ENCODE measurements at regions not wholly inside any gene's neighbourhood (a gene's known extent, or its start where the extent isn't known, plus 50 kb on each side); places are given as distances from the start of the nearest gene placed in this dataset.
"Not testable (repeated sequence)": the region's sequence is repeated elsewhere in the genome, so short reads cannot be mapped to it uniquely, and the experiment has no call there.

GRCh38 chr10:27344568-27345454 lies 104.2 kb upstream of the ACBD5 start (continued):
- TF ChIP-seq, protein P1, sequence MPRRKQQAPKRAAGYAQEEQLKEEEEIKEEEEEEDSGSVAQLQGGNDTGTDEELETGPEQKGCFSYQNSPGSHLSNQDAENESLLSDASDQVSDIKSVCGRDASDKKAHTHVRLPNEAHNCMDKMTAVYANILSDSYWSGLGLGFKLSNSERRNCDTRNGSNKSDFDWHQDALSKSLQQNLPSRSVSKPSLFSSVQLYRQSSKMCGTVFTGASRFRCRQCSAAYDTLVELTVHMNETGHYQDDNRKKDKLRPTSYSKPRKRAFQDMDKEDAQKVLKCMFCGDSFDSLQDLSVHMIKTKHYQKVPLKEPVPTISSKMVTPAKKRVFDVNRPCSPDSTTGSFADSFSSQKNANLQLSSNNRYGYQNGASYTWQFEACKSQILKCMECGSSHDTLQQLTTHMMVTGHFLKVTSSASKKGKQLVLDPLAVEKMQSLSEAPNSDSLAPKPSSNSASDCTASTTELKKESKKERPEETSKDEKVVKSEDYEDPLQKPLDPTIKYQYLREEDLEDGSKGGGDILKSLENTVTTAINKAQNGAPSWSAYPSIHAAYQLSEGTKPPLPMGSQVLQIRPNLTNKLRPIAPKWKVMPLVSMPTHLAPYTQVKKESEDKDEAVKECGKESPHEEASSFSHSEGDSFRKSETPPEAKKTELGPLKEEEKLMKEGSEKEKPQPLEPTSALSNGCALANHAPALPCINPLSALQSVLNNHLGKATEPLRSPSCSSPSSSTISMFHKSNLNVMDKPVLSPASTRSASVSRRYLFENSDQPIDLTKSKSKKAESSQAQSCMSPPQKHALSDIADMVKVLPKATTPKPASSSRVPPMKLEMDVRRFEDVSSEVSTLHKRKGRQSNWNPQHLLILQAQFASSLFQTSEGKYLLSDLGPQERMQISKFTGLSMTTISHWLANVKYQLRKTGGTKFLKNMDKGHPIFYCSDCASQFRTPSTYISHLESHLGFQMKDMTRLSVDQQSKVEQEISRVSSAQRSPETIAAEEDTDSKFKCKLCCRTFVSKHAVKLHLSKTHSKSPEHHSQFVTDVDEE (CRISPR knock-in tag; IDR thresholded peaks at IDR 0.05), result no peak
- TF ChIP-seq TCF4 (CRISPR knock-in tag; IDR thresholded peaks at IDR 0.05; ENCODE audit: borderline replicate concordance), result no peak
- no peak for TF ChIP-seq CSDC2 (CRISPR knock-in tag; IDR thresholded peaks at IDR 0.05)
- TF ChIP-seq GLIS3 (CRISPR knock-in tag; IDR thresholded peaks at IDR 0.05), result no peak
- TF ChIP-seq, protein P2, sequence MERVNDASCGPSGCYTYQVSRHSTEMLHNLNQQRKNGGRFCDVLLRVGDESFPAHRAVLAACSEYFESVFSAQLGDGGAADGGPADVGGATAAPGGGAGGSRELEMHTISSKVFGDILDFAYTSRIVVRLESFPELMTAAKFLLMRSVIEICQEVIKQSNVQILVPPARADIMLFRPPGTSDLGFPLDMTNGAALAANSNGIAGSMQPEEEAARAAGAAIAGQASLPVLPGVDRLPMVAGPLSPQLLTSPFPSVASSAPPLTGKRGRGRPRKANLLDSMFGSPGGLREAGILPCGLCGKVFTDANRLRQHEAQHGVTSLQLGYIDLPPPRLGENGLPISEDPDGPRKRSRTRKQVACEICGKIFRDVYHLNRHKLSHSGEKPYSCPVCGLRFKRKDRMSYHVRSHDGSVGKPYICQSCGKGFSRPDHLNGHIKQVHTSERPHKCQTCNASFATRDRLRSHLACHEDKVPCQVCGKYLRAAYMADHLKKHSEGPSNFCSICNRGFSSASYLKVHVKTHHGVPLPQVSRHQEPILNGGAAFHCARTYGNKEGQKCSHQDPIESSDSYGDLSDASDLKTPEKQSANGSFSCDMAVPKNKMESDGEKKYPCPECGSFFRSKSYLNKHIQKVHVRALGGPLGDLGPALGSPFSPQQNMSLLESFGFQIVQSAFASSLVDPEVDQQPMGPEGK (CRISPR knock-in tag; IDR thresholded peaks at IDR 0.05; ENCODE audit: borderline replicate concordance), result no peak
- TF ChIP-seq PPARA (CRISPR knock-in tag; IDR thresholded peaks at IDR 0.05; ENCODE audit: borderline replicate concordance), result no peak
- no peak for TF ChIP-seq ZFP30 (CRISPR knock-in tag; IDR thresholded peaks at IDR 0.05)
- no peak for TF ChIP-seq OSR1 (CRISPR knock-in tag; IDR thresholded peaks at IDR 0.05)
- no peak for TF ChIP-seq ISL1 (CRISPR knock-in tag; IDR thresholded peaks at IDR 0.05)
- no peak for TF ChIP-seq ZFP3 (CRISPR knock-in tag; IDR thresholded peaks at IDR 0.05)

DNA sequence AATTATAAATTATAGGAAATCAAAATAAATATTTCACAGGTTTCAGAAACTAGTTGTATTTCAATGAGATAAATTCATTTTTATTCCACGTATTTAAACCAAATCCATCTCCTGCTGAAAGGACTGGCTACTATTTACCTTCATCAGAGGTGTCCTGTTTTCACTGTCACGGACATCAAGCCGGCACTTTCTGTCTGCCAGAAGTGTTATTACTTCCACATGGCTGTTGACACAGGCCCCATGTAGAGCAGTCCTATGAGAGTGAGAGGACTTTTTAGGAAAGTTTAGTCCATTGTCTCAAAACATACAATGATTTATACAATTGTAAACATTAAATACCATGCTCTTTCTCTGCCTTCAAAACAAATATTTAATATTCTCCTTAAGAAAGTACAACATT lies 100.4 kb upstream of the ACBD5 start:
- no peak for TF ChIP-seq RARB (CRISPR knock-in tag; IDR thresholded peaks at IDR 0.05)
- no peak for TF ChIP-seq CSDC2 (CRISPR knock-in tag; IDR thresholded peaks at IDR 0.05)
- TF ChIP-seq, protein P1 (CRISPR knock-in tag; IDR thresholded peaks at IDR 0.05), result no peak
- no peak for TF ChIP-seq ZNF8 (CRISPR knock-in tag; IDR thresholded peaks at IDR 0.05)
- TF ChIP-seq BACH2 (CRISPR knock-in tag; IDR thresholded peaks at IDR 0.05; ENCODE audit: borderline replicate concordance), result no peak
- TF ChIP-seq ZNF70 (CRISPR knock-in tag; IDR thresholded peaks at IDR 0.05), result no peak
- TF ChIP-seq, protein P3, sequence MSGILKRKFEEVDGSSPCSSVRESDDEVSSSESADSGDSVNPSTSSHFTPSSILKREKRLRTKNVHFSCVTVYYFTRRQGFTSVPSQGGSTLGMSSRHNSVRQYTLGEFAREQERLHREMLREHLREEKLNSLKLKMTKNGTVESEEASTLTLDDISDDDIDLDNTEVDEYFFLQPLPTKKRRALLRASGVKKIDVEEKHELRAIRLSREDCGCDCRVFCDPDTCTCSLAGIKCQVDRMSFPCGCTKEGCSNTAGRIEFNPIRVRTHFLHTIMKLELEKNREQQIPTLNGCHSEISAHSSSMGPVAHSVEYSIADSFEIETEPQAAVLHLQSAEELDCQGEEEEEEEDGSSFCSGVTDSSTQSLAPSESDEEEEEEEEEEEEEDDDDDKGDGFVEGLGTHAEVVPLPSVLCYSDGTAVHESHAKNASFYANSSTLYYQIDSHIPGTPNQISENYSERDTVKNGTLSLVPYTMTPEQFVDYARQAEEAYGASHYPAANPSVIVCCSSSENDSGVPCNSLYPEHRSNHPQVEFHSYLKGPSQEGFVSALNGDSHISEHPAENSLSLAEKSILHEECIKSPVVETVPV (CRISPR knock-in tag; IDR thresholded peaks at IDR 0.05), result no peak
- no peak for TF ChIP-seq GLIS3 (CRISPR knock-in tag; IDR thresholded peaks at IDR 0.05)
- TF ChIP-seq, protein P2 (CRISPR knock-in tag; IDR thresholded peaks at IDR 0.05; ENCODE audit: borderline replicate concordance), result no peak
- no peak for TF ChIP-seq OSR1 (CRISPR knock-in tag; IDR thresholded peaks at IDR 0.05)
- no peak for TF ChIP-seq ZC3H10 (CRISPR knock-in tag; IDR thresholded peaks at IDR 0.05)
- no peak for TF ChIP-seq ARNTL (CRISPR knock-in tag; IDR thresholded peaks at IDR 0.05; ENCODE audit: borderline replicate concordance, low read depth)
- no peak for TF ChIP-seq TCF4 (CRISPR knock-in tag; IDR thresholded peaks at IDR 0.05; ENCODE audit: borderline replicate concordance)
- no peak for TF ChIP-seq ZNF565 (CRISPR knock-in tag; conservative IDR thresholded peaks at IDR 0.05; ENCODE audit: low read depth)
- TF ChIP-seq, protein P4, sequence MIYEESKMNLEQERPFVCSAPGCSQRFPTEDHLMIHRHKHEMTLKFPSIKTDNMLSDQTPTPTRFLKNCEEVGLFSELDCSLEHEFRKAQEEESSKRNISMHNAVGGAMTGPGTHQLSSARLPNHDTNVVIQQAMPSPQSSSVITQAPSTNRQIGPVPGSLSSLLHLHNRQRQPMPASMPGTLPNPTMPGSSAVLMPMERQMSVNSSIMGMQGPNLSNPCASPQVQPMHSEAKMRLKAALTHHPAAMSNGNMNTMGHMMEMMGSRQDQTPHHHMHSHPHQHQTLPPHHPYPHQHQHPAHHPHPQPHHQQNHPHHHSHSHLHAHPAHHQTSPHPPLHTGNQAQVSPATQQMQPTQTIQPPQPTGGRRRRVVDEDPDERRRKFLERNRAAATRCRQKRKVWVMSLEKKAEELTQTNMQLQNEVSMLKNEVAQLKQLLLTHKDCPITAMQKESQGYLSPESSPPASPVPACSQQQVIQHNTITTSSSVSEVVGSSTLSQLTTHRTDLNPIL (CRISPR knock-in tag; IDR thresholded peaks at IDR 0.05; ENCODE audit: low read depth), result no peak
- TF ChIP-seq, protein P5, sequence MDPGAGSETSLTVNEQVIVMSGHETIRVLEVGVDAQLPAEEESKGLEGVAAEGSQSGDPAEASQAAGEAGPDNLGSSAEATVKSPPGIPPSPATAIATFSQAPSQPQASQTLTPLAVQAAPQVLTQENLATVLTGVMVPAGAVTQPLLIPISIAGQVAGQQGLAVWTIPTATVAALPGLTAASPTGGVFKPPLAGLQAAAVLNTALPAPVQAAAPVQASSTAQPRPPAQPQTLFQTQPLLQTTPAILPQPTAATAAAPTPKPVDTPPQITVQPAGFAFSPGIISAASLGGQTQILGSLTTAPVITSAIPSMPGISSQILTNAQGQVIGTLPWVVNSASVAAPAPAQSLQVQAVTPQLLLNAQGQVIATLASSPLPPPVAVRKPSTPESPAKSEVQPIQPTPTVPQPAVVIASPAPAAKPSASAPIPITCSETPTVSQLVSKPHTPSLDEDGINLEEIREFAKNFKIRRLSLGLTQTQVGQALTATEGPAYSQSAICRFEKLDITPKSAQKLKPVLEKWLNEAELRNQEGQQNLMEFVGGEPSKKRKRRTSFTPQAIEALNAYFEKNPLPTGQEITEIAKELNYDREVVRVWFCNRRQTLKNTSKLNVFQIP (CRISPR knock-in tag; IDR thresholded peaks at IDR 0.05; ENCODE audit: borderline replicate concordance, low read depth), result no peak
- TF ChIP-seq ZFP3 (CRISPR knock-in tag; IDR thresholded peaks at IDR 0.05), result no peak
- TF ChIP-seq PPARA (CRISPR knock-in tag; IDR thresholded peaks at IDR 0.05; ENCODE audit: borderline replicate concordance), result no peak
- no peak for TF ChIP-seq TOX (CRISPR knock-in tag; IDR thresholded peaks at IDR 0.05; ENCODE audit: borderline replicate concordance)
- no peak for ATAC-seq

- not testable (repeated sequence) for ATAC-seq
Measured at GRCh38 chr10:27335246-27335645, 94.6 kb upstream of the ACBD5 start.
